GM18907 (cell line): ENCODE measurements at regions not wholly inside any gene's neighbourhood (a gene's known extent, or its start where the extent isn't known, plus 50 kb on each side); places are given as distances from the start of the nearest gene placed in this dataset.

Experiments used
- ATAC-seq: cut with Tn5 transposase; IDR thresholded peaks from one replicate; pipeline ENCODE4 v1.9.1; 2021; ENCODE audit warnings: mild to moderate bottlenecking, moderate library complexity; ENCODE audit not compliant: unreplicated experiment

DNA sequence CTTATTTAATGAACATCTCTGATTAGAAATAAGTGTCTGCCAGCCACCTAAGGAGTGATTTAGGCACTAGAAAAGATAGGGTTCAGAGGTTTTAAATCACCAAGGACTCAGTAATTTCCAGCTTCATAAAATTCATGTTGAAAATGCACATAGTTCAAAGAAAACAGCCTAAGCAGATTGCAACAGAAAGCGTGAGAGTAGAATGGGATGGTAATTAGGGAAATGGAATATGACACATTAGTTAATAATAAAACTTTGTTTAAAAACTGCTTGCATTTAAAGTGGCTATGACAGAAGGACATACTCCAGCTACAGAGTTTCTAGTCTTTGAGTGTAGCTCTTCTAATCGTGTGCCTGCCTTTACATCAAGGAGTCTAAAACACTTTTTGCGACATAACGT lies 490.8 kb downstream of the TLE4 start:
- ATAC-seq, result no peak

DNA sequence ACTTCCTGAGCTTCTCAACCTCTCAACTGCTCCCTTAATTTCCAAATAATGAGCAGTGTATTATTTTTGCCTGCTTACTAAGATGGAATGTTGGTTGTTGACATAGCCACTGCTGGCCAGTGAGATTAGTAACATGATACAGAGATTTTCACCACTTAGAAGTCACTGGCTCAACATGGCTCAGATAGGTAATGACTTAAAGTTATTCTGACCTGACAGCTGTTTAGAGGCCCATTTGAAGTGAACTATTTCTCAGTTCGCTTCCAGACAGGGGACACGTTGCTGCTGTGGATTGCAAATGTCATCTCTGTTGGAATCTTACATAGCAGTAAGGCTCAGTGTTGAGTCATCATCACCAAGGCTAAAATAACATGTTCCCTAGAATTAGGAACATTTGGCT lies 490.2 kb downstream of the TLE4 start:
- no peak for ATAC-seq

DNA sequence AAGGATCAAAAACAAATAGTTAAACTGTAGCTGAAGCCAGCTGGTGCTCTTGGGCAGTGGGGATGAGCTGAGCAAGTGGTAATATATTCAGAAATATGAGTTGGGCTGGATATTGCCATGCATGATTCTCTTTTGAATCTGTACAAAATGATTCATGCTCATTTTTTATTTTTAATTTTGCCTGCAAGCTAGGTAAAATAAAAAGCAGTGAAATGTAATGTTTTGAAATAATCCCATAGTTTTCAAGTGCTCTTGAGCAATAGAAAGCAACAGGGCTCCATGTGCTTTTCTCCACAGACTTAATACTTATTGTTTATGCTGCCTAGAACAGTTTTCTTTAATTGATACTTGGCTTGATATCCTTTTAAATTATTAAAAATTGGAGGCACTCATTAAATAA lies 489.3 kb downstream of the TLE4 start:
- ATAC-seq, result no peak

DNA sequence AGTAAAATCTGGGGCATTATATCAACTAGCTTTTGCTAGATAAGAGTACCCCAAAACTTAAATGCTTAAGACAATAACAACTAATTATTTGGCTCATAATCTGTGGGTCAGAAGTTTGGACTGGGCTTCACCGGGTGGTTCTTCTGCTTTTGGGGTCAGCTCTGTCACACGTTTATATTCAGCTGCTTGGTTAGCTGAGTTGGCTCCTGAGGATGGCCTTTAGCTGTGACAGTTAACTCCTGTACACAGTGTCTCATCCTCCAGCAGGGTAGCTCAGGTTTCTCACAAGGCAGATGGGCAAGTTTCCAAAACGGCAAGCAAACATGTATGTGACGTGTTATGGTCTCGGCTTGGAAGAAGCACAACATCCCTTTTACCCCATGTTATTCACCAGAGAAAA lies 488.2 kb downstream of the TLE4 start:
- no peak for ATAC-seq

DNA sequence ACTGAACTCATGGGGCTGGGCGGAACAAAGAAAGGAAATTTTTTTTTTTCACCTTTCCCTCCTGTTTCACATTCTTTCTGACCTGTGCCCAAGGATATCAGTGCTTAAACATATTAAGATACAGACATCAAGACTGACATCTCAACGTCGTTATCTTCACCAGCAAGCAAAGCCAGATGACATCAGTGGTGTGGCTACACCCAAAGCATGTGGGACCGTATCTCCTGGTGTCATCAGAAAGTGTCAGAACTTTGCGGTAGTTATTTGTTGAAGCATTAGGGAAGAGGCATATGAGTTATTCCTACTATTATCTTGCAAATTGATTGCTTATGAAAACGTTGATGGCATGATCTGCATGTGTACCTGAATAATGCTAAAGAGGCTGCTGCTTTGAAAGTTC lies 487.4 kb downstream of the TLE4 start:
- ATAC-seq, result no peak

DNA sequence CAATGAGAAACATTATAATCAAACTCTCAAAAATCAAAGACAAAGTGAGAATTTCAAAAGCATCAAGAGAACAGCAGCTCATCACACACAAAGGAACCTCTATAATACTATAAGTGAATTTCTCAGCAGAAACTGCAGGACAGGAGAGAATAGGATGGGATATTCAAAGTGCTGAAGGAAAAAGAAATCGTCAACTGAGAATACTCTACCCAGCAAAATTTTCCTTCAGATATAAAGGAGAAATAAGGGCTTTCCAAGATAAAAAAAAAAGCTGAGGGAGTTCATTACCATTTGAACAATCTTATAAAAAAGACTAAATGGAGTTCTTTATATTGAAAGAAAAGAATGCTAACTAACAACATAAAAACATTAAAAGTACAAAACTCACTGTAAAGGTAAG lies 481.1 kb downstream of the TLE4 start:
- no peak for ATAC-seq

DNA sequence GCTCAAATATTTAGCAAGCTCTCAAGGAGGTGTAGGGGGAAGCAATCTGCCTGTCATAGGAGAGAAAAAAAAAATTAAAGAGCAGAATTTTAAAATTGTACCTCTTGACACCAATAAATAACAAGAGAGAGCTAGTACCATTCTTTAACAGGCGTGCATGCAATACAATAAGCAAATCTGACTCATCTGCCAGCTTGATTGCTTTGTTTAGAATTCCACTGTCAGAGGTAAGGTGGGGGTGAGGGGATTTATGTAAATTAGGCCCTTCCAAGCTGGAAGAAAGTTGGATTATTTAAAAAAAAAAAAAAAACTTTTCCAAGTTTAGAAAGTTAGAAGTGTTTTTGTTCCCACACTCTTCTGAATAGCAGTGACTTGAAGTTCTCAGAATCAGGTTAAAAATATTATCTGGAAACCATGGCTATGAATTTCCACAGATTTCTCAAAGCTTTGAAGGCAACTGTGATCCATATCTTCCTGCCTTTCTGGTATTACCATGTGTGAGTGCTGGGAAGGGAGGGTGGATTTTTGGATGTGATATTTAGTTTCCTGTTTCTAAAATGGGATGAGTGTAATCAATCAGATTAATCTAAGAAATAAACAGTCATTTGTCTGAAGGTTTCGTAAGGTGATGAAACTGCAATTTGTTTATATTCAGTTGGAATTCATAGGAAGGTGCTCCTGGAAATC lies 477.5 kb downstream of the TLE4 start:
- no peak for ATAC-seq

DNA sequence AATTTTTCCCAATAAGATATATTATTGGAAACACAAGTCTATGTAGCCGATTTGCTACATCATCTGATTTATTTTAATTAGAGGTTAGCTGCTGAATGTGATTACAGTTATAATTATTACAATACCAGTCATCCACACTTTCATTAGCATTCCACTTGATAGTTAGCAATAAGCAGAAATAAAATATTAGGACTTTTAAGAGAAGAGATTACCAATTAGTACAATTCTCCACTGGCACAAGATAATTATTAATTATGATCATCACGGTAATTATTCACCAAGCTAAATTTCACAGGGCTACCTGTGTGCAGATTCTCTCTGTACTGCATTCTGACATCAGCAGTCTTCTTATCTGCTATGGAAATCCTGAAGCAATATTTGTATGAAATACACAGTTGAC lies 474.7 kb downstream of the TLE4 start:
- no peak for ATAC-seq

DNA sequence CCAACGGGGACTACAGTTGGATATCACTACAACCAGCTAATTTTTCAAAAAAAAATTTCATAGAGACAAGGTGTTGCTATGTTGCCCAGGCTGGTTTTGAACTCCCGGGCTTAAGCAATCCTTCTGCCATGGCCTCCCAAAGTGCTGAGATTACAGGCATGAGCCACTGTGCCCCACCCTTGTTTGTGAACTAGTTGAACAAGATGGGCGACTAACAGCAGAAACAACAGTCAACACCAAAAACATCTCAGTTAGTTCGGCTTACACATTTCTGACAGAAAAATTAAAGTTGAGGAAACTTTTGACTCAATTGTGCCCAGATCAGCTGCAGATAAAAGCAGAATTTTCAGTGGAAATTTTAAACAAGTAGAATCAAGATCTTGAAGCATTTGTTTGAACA lies 470.1 kb downstream of the TLE4 start:
- no peak for ATAC-seq

DNA sequence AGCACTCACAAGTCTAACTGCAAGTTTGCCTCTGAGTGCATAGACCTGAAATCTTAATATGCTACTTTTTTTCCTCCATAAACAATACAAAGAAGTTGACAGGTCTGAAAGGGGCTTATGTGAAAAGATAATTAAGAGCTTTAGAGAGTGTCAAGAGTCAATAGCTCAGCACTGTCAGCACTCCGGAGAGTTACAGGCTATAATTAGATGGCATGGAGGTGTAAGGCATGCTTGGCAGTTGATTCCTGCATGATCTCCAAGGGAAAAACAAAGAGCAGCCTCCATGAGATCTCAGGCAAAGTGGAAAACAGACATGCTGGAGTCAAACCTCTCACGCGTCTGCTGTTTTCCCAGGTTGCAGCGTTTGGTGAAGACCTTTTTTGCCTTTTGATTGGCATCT lies 468.7 kb downstream of the TLE4 start:
- ATAC-seq, result no peak

DNA sequence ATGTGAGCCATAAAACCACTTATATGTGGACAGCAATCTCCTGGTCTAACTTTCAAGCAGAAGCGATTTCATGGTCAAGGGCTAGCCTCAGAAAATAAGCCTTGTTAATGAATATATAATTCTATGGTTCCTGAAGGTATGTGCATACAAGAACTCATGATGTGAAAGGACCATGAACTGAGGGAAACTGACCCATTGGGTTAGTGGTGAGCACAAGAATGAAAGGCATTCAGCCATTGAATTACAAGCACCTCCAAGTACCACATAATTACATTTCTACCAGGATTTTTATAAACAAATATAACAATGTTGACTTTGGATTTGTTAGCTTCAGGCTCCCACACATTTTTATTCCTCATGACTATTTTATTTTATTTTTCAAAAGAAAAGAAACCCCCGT lies 459.0 kb downstream of the TLE4 start:
- no peak for ATAC-seq

DNA sequence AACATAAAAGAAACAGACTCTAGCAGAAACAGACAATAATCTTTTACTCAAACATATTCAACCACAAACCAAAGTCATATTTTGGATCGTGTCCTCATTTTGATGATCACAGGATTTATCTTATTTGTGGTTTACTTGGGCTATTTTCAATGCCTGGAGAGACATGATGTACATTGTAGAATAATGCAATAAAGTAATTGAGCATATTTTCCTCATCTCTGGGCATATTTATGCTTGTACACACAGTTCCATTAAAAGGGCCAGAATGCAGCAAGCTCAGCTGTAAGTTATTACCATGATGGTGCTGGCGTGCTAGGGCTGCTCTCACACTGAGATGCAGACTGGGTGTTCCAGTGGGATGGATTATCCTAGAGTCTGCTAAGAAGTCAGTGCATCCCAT lies 456.7 kb downstream of the TLE4 start:
- ATAC-seq, result no peak

DNA sequence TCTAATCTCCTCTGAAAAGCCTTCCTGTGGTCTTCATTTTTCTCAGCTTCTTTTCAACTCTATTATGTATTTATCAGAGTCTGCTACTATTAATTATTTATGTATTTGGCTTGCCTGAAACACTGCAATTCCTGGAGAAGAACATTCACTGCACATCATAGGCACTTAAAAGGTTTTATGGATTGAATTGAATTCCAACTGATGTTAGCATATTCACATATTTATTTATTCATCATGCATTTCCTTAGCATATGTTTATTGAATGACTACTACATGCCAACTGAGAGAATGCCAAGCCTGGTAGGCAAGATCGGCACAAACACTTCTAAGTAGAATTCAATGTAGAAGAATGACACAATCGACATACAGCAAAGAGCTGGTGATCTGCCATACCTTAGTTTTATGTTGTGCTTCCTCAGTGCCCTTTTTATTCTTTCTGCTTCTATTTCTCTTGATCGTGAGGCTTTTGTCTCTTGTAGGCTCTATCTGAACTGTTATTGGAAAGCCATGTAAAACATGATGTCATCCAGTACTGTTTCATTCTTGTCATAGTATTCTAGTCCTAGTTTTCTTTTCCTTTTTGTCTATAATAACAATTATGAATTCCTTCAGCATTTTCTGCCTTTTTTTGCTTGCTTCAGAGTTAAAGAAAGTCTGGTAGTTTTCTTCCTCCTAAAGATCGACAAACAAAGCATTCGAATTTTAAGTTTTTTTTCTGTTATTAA lies 454.2 kb downstream of the TLE4 start:
- ATAC-seq, result no peak

DNA sequence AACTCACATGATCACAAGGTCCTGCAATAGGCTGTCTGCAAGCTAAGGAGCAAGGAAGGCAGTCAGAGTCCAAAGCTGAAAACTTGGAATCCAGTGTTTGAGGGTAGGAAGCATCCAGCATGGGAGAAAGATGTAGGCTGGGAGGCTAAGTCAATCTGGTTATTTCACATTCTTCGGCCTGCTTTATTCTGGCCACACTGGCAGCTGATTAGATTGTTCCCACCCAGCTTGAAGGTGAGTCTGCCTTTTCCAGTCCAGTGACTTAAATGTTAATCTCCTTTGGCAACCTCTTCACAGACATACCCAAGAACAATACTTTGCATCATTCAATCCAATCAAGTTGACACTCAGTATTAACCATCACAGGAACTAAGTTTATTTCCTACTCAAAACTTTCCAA lies 453.4 kb downstream of the TLE4 start:
- ATAC-seq, result no peak

DNA sequence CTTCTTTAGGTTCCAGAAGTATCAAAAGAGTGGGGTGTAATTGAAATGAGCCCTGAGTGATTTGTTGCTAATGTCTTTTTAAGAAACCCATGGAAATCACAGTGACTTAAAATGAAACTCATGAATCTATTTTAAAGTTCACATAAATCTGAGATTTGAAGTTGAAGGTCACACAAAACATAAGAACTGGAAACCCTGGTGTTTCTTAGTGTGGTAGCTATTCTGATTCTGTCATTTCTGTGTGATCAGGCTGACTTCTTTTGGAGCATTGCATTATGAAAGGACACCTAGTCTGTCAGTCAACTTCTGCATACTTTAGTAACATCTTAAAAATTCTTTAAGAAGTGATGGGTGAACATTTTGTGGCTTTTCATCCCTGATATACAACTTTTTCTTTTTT lies 448.8 kb downstream of the TLE4 start:
- ATAC-seq, result no peak

DNA sequence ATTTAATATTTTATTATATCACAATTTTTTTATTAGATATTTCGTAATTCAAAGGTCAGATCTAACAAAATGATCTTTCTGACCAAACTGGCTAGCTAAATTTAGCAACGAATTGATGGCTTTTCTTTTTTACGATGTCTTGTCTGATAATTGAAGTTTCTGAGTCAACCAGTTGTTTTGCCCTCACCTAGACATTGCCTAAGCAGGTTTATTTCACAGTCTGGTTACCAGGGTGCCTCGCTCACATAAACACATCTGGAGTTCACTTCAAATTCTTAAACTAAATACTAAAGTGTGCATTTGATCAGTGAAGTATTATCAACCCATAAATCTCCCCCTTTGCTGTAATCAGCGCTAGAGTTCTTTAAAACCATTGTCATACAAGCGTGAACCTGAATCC lies 448.3 kb downstream of the TLE4 start:
- no peak for ATAC-seq

DNA sequence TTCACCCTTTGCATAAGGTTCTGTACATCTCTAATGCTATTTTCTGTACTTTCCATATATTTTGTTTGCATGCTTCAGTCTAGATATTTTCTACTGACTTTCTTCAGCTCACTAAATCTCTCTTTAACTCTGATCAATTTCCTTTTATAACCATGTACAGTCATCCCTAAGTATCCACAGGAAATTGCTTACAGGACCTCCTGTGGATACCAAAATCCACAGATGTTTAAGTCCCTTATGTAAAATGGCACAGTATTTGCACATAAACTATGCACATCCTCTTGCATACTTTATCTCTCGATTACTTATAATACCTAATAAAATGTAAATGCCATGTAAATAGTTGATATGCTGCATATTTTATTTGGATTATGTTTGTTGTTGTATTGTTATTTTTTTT lies 442.1 kb downstream of the TLE4 start:
- no peak for ATAC-seq

DNA sequence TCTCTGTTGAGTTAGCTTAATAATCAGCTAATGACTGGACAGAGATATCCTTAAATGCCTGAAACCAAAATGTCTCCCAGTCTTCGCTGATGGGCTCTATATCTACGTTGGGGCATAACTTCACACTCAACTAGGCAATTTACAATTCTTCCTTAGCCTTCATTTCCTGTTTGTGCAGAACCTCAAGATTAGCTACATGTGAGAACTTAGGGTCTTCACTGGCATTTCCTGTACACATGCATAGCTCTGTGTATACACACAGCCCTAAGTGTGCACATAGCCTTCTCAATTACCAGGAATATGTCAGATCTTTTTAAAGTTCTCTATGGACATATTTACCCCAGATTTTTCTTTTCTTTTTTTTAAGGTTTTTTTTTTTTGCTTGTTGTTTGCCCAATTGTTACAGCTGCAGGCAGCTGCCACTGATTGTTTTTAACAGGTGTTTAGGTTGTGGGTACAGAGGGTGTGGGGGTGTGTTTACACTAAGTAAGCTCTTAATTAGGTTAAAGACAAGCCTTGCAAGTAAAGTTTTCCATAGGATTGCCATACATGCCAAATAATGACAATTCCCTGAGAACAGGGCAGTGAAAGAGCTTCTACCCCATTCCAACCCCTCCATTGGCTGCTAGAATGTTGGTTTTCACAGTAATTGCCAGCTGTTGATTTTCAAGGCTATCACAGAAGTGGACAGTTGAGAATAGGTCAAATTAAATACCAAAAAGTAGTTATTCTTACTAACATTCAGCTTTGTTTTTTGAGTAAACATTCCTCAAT lies 441.0 kb downstream of the TLE4 start:
- no peak for ATAC-seq

DNA sequence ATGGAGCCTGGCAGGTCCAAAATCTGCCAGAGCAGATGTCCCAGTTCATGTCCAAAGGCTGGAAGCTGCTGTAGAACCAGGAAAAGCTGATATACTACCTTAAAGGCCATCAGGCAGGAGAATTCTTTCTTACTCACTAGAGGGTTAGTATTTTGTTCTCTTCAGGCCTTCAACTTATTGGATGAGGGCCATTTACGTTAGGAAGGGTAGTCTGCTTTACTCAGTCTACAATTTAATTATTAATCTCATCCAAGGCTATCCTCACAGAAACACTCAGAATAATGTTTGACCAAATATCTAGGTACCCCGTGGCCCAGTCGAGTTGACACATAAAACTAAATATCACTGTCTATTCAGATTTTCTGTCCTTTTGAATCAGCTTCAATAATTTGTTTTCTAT lies 437.4 kb downstream of the TLE4 start:
- no peak for ATAC-seq

DNA sequence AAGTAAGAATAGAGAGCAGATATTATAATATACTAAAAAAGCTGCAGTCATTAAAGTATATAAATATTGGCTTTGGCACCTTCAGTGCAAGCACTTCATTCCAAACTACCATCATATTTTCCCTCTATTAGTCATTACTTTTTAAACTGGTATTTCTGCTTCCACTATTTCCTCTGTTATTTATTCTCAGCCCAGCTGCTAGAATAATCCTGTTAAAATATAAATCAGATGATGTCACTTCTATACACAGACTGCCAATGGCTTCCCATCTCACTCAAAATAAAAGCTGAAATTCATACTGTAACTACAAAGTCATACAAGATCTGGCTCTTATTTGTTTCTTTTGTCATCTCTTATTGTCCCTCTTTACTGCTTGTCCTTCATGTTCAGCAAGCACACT lies 432.9 kb downstream of the TLE4 start:
- no peak for ATAC-seq

DNA sequence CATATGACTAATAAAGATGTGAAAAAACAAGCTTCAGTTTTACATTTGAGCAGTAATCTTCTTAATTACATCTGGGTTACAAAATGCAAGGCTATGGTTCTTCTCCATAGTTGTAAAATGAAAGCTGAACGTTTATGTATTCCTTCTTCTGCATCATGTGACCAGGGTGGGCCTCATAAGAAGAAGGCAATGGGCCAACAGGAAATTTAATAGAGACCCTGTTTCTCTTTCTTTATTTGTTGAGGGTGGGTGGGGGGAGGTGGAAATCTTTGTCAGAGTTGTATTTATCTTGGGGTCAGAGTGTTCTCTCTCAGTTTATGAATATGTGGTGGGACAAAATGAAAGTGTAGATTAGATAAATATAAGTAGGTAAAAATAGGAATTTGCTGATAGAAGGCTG lies 418.8 kb downstream of the TLE4 start:
- ATAC-seq, result no peak

DNA sequence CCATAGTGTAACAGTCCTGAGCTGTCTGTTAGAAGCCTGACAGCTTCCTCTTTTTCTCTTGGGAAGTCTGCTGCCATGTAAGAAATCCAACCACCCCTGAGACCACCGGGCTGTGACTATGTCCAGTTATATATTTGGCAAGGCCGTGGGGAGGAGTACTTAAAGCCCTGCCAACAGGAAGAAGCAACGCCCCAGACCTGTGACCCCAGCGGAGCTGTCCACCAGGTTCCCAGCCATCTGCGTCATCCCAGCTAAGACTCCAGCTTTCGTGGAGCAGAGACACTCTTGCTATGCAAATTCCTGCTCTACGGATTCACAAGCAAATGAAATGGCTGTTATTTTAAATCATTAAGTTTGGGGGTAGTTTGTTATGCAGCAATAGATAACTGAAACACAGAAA lies 417.3 kb downstream of the TLE4 start:
- ATAC-seq, result no peak
